ENCODE measurements at regions not wholly inside any gene's neighbourhood (a gene's known extent, or its start where the extent isn't known, plus 50 kb on each side); places are given as distances from the start of the nearest gene placed in this dataset.

DNA sequence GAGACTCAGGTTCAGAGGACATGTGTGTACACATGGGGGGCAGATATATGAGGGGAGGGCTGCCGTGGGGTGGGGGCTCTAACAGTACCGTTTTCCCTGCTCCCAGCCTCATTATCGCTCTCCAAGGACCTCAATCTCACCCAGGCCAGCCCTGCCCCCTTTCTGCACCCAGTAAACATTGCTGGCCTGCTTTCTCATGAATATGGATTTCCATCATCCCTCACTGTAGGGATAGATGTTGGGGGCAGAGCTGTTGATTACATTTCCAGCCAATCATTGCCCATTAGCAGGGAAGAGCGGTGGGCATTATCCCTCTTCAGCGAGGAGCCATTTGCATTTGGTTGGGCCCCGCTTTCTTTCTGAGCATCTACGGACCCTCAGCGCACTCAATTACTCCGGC lies 273.8 kb downstream of the RPS6KC1 start:
- CTCF ChIA-PET = no interaction called here
- no peak overlapping the region for H3K4me3 Mint-ChIP-seq
- no peaks in the 10 kb centered on the region for H3K4me1 Mint-ChIP-seq
- H3K9me3 Mint-ChIP-seq = no peaks in the 10 kb centered on the region
- POLR2A ChIA-PET = no interaction called here
- H3K27ac Mint-ChIP-seq = no peak overlapping the region
- DNase-seq = no peak
- H3K36me3 Mint-ChIP-seq (ENCODE audit: low read depth) = no peaks in the 10 kb centered on the region
- no peaks in the 10 kb centered on the region for H3K27me3 Mint-ChIP-seq

DNA sequence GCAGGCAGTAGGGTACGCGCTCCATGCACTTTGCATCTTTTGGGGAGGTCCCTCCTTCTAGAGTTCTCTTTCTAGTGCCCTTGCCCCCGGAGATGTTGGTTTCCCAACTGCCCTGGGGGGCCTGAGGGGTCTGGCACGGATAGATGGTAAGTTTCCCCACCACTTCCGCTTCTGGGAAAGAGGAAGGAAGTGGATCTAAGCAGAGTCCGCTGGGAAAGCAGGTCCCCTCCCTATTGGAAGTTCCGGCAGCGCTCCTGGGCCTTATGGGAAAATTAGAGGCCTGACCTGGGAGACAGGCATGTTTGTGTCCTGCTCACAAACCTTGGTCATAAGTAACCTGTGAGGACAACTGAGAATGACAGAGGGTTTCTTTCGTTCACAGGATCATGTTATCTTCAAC lies 274.4 kb downstream of the RPS6KC1 start:
- Mint-ChIP-seq H3K27ac (no peak overlapping the region), H3K4me1 (no peaks in the 10 kb centered on the region), H3K4me3 (no peak overlapping the region), H3K27me3 (no peaks in the 10 kb centered on the region), H3K36me3 (ENCODE audit: low read depth) (no peaks in the 10 kb centered on the region), H3K9me3 (no peaks in the 10 kb centered on the region)
- DNase-seq = no peak
- POLR2A ChIA-PET = no interaction called here
- CTCF ChIA-PET = no interaction called here

- DNase-seq = no peak
- no peaks in the 10 kb centered on the region for H3K4me1 Mint-ChIP-seq
- H3K36me3 Mint-ChIP-seq (ENCODE audit: low read depth) = no peaks in the 10 kb centered on the region
- no peaks in the 10 kb centered on the region for H3K9me3 Mint-ChIP-seq
- POLR2A ChIA-PET = no interaction called here
- no peak overlapping the region for H3K4me3 Mint-ChIP-seq
- CTCF ChIA-PET = no interaction called here
- no peaks in the 10 kb centered on the region for H3K27me3 Mint-ChIP-seq
- no peak overlapping the region for H3K27ac Mint-ChIP-seq
Measured at GRCh38 chr1:213326281-213327016, 275.4 kb downstream of the RPS6KC1 start.

GRCh38 chr1:213327017-213327667 lies 276.1 kb downstream of the RPS6KC1 start:
- no peaks in the 10 kb centered on the region for H3K27me3 Mint-ChIP-seq
- DNase-seq = no peak
- H3K4me3 Mint-ChIP-seq = no peak overlapping the region
- H3K9me3 Mint-ChIP-seq = no peaks in the 10 kb centered on the region
- CTCF ChIA-PET = no interaction called here
- POLR2A ChIA-PET = no interaction called here
- no peaks in the 10 kb centered on the region for H3K4me1 Mint-ChIP-seq
- H3K27ac Mint-ChIP-seq = no peak overlapping the region
- H3K36me3 Mint-ChIP-seq (ENCODE audit: low read depth) = no peaks in the 10 kb centered on the region

DNA sequence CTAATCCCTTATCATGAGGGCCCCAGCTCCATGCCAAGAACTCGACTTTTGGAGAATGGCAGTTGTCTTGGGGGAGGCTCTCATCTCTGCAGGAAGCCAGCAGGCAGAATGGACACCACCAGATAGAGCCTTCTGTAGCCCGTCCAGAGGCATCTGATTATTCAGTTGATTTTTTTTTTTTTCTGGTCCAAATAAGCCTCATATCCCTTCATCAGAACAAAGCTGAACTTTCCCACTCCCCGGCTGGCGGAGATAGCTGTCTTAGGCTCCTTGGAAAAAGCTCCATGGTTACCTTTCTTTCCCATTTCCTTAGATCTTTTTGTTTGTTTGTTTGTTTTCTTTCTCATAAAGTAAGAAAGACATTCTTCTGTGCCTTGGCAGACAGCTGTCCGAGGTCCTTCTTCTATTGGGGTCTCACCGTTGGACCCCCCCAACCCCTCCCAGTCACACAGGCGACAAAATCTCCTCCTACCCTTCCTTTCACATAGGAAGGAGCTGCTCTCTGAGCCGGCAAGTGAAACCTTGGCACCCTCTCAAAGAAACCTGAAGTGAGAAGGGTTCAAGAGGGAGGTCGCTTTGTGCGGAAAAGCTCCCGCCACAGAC lies 278.5 kb downstream of the RPS6KC1 start:
- CTCF ChIA-PET = interaction anchor here (1.0 kb wide), 1 partner anchor 12 kb away, joined by 4 read pairs; no protein-coding TSS in a partner anchor
- no peaks in the 10 kb centered on the region for H3K36me3 Mint-ChIP-seq (ENCODE audit: low read depth)
- POLR2A ChIA-PET = no interaction called here
- H3K9me3 Mint-ChIP-seq = no peaks in the 10 kb centered on the region
- no peak overlapping the region for H3K4me3 Mint-ChIP-seq
- H3K27me3 Mint-ChIP-seq = no peaks in the 10 kb centered on the region
- no peak overlapping the region for H3K27ac Mint-ChIP-seq
- H3K4me1 Mint-ChIP-seq = no peaks in the 10 kb centered on the region
- no peak for DNase-seq

GRCh38 chr1:213330281-213330680 lies 279.2 kb downstream of the RPS6KC1 start:
- POLR2A ChIA-PET = no interaction called here
- no peaks in the 10 kb centered on the region for H3K27me3 Mint-ChIP-seq
- H3K36me3 Mint-ChIP-seq (ENCODE audit: low read depth) = no peaks in the 10 kb centered on the region
- H3K27ac Mint-ChIP-seq = no peak overlapping the region
- CTCF ChIA-PET = interaction anchor here (1.0 kb wide), 1 partner anchor 11 kb away, joined by 4 read pairs; no protein-coding TSS in a partner anchor
- no peak for DNase-seq
- no peaks in the 10 kb centered on the region for H3K9me3 Mint-ChIP-seq
- no peak overlapping the region for H3K4me3 Mint-ChIP-seq
- H3K4me1 Mint-ChIP-seq = no peaks in the 10 kb centered on the region

DNA sequence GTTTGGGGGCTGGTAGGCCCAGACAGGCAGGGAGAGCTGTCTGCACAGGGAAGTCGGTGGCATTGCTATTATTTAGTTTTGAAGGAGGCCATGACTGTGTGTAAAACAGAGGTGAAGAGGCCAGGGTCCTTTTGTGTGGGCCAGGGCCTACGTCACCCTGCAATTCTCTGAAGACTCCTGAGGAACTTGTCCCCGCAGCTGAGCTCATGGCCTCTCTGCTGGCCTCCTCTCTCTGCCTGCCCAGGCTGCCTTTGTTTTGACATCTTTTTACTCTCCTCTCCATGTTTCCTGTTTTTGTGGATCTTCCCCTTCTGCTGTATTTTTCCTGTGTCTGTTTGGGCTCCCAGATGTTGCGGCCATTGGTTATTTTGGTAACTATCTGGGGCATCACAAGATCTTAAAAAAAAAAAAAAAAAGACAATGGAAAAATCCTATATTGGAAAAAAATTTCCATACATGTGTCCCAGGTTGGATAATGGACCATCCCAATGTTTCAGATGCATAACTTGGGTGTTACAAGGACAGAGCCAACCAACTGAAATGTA lies 280.7 kb downstream of the RPS6KC1 start:
- H3K9me3 Mint-ChIP-seq = no peaks in the 10 kb centered on the region
- CTCF ChIA-PET = no interaction called here
- H3K4me3 Mint-ChIP-seq = no peak overlapping the region
- no peaks in the 10 kb centered on the region for H3K27me3 Mint-ChIP-seq
- H3K36me3 Mint-ChIP-seq (ENCODE audit: low read depth) = no peaks in the 10 kb centered on the region
- no peaks in the 10 kb centered on the region for H3K4me1 Mint-ChIP-seq
- no peak for DNase-seq
- POLR2A ChIA-PET = no interaction called here
- H3K27ac Mint-ChIP-seq = no peak overlapping the region

DNA sequence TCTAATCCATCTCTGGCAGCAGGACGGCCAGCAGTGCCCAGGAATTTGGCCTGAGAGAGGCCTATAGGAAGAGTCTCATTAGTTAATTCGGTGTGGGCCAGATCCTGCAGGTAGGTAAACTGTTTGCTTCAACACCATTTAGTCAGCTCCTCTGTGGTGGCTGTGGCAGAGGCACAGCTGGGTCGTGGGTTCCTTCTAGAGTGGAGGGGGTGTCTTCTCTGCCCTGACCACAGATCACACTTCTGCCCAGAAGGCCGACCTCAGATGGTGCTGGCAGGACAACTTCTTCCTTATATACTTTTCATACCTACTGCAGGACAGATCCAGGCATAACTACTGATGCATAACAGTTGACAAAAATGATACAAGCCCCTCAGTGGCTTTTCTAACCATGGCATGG lies 281.4 kb downstream of the RPS6KC1 start:
- Mint-ChIP-seq H3K27ac (no peak overlapping the region), H3K4me3 (no peak overlapping the region), H3K9me3 (no peaks in the 10 kb centered on the region), H3K36me3 (ENCODE audit: low read depth) (no peaks in the 10 kb centered on the region), H3K4me1 (no peaks in the 10 kb centered on the region), H3K27me3 (no peaks in the 10 kb centered on the region)
- POLR2A ChIA-PET = no interaction called here
- CTCF ChIA-PET = no interaction called here
- no peak for DNase-seq

- CTCF ChIA-PET = no interaction called here
- DNase-seq = no peak
- peaks cover under 1% of the 10 kb centered on the region for H3K27me3 Mint-ChIP-seq
- H3K9me3 Mint-ChIP-seq = no peaks in the 10 kb centered on the region
- H3K36me3 Mint-ChIP-seq (ENCODE audit: low read depth) = no peaks in the 10 kb centered on the region
- POLR2A ChIA-PET = no interaction called here
- no peak overlapping the region for H3K4me3 Mint-ChIP-seq
- no peak overlapping the region for H3K27ac Mint-ChIP-seq
- no peaks in the 10 kb centered on the region for H3K4me1 Mint-ChIP-seq
Measured at GRCh38 chr1:213333121-213333520, 282.1 kb downstream of the RPS6KC1 start.

DNA sequence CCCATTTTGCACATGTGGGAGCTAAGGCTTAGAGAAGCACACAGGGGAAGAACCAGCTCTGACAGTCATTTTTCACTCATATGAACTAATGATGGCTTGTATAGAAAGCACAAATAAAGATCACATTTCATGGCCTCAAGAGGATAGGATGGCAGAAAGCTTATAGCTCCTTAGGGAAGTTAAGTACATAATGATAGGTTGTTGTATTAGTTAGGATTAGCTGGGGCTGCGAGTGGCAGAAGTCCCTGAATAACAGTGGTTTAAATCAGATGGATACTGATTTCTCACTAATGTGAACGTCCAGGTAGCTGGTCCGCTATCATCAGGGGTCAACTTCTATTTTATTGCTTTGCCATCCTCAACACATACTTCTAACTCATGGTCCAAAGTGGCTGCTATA lies 284.0 kb downstream of the RPS6KC1 start:
- Mint-ChIP-seq H3K36me3 (ENCODE audit: low read depth) (no peaks in the 10 kb centered on the region), H3K9me3 (no peaks in the 10 kb centered on the region), H3K4me3 (no peak overlapping the region), H3K4me1 (no peaks in the 10 kb centered on the region), H3K27ac (no peak overlapping the region), H3K27me3 (peaks cover 2% of the 10 kb centered on the region)
- no peak for DNase-seq
- CTCF ChIA-PET = no interaction called here
- POLR2A ChIA-PET = no interaction called here

- Mint-ChIP-seq H3K27ac (no peak overlapping the region), H3K36me3 (ENCODE audit: low read depth) (no peaks in the 10 kb centered on the region), H3K9me3 (no peaks in the 10 kb centered on the region), H3K4me3 (no peak overlapping the region), H3K4me1 (no peaks in the 10 kb centered on the region), H3K27me3 (peaks cover 2% of the 10 kb centered on the region)
- ChIA-PET POLR2A (no interaction called here), CTCF (no interaction called here)
- DNase-seq = no peak
Measured at GRCh38 chr1:213337025-213337678, 286.1 kb downstream of the RPS6KC1 start.

DNA sequence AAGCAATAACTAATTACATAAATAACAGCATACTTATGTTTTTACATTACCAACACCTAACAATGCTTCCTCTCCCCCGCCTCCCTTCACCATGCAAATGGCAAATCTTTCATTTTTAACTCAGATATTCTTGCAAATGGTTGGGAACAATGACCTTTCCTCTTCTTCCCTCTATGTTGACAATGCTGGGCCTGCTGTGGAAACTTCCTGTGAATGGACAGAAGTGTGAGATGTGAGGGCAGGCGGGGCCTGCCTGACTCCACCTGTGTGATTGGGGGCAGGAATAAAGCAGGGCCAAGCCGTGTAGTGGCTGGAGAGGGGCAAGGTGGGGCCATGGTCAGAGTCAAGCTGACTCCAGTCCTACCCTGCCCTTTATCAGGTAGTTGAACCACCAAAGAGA lies 289.6 kb downstream of the RPS6KC1 start:
- ChIA-PET CTCF (interaction anchor here (1.0 kb wide), 1 partner anchor 12 kb away, joined by 3 read pairs; no protein-coding TSS in a partner anchor), POLR2A (no interaction called here)
- H3K27me3 Mint-ChIP-seq = peaks cover 7% of the 10 kb centered on the region
- H3K4me3 Mint-ChIP-seq = no peak overlapping the region
- H3K4me1 Mint-ChIP-seq = no peaks in the 10 kb centered on the region
- H3K27ac Mint-ChIP-seq = no peak overlapping the region
- peaks cover 2% of the 10 kb centered on the region for H3K9me3 Mint-ChIP-seq
- no peaks in the 10 kb centered on the region for H3K36me3 Mint-ChIP-seq (ENCODE audit: low read depth)
- DNase-seq = no peak

- no peaks in the 10 kb centered on the region for H3K4me1 Mint-ChIP-seq
- ChIA-PET POLR2A (no interaction called here), CTCF (no interaction called here)
- DNase-seq = no peak
- peaks cover 20% of the 10 kb centered on the region for H3K27me3 Mint-ChIP-seq
- no peak overlapping the region for H3K27ac Mint-ChIP-seq
- H3K9me3 Mint-ChIP-seq = peaks cover 2% of the 10 kb centered on the region
- no peaks in the 10 kb centered on the region for H3K36me3 Mint-ChIP-seq (ENCODE audit: low read depth)
- H3K4me3 Mint-ChIP-seq = no peak overlapping the region
Measured at GRCh38 chr1:213345621-213346020, 294.6 kb downstream of the RPS6KC1 start.

Data from activated CD4-positive, alpha-beta T cell treated with anti-CD3 and anti-CD28 coated beads, Interleukin-2, amount 10 ng/mL, durations not matched to agents 7 days and 5 days (primary cell).